K562 (cell line): ENCODE measurements at regions not wholly inside any gene's neighbourhood (a gene's known extent, or its start where the extent isn't known, plus 50 kb on each side); places are given as distances from the start of the nearest gene placed in this dataset.

Experiments used
- ATAC-seq: fragments of 200-7000 bp; cut with Tn5 transposase; 3 replicates; pipeline ENCODE4 v1.9.1; 2020; ENCODE audit warnings: moderate library complexity
- BruUV-seq: library from RNA; stranded (reverse); fragments of 400-500 nt; replicated peaks from 2 replicates; lab custom pipeline; 2021; lab: Mats Ljungman, UMichigan
- CTCF ChIA-PET: fragments of 300-600 bp; formaldehyde crosslinking; extraction: SDS; loops from one replicate; lab custom pipeline; 2021; ENCODE audit warnings: low intra/inter-chr PET ratio; lab: Yijun Ruan, JAX
- POLR2A ChIA-PET: fragments of 300-600, 350-650 bp; sonication (Branson Sonifier 250); formaldehyde crosslinking; extraction: SDS; loops from one replicate; lab custom pipeline; 2021; ENCODE audit warnings: antibody characterized with exemption, inconsistent platforms; lab: Yijun Ruan, JAX
- DNase-seq, 4 experiments: peaks; one replicate each; pipeline versions ENCODE4 v3.0.0 to v3.0.0-alpha.2; 2011 to 2018; ENCODE audit warnings: low spot score in 3 of 4, mixed read lengths in 3 of 4; ENCODE audit errors: extremely low read depth in 1 of 4
- FAIRE-seq: peaks from 2 replicates; lab custom pipeline; 2011; peaks lifted over from hg19 to GRCh38; lab: Jason Lieb, UNC
- H2AFZ ChIP-seq: 2 replicates; pipeline ENCODE4 v1.6.0; 2011; ENCODE audit warnings: low read depth, low read length, control low read depth, inconsistent platforms
- H3K27ac ChIP-seq: fragments of 200-600 bp; 3 replicates; pipeline ENCODE4 v1.8.0; 2011; ENCODE audit warnings: low read depth, mild to moderate bottlenecking, control low read depth, inconsistent platforms, low read length, moderate library complexity, mixed read lengths; ENCODE audit errors: extremely low read depth
- H3K27me3 ChIP-seq, 2 experiments: fragments of 300-600 bp in 1 of 2; 2 replicates in 1 of 2; 3 replicates in 1 of 2; pipeline versions ENCODE4 v1.6.0 to v1.8.0; 2011; ENCODE audit warnings: inconsistent platforms in 2 of 2, low read length in 2 of 2, mild to moderate bottlenecking in 1 of 2, mixed read lengths in 1 of 2, moderate library complexity in 1 of 2; ENCODE audit not compliant: control insufficient read depth in 2 of 2, insufficient read depth in 2 of 2
- H3K36me3 ChIP-seq: fragments of 300-600 bp; 3 replicates; pipeline ENCODE4 v1.8.0; 2011; ENCODE audit warnings: mild to moderate bottlenecking, low read length, inconsistent platforms; ENCODE audit not compliant: control insufficient read depth, insufficient read depth
- H3K4me1 ChIP-seq, 2 experiments: fragments of 200-600 bp in 1 of 2; replicated peaks in 1 of 2; 2 replicates in 1 of 2; 3 replicates in 1 of 2; pipeline versions ENCODE4 v1.5.1 to v1.8.0; 2011; ENCODE audit warnings: inconsistent platforms in 2 of 2, low read length in 2 of 2, mild to moderate bottlenecking in 1 of 2, mixed read lengths in 1 of 2, moderate library complexity in 1 of 2; ENCODE audit not compliant: control insufficient read depth in 2 of 2, insufficient read depth in 2 of 2
- H3K4me2 ChIP-seq: 2 replicates; pipeline ENCODE4 v1.6.1; 2011; ENCODE audit warnings: low read length, control low read depth, inconsistent platforms, mixed read lengths; ENCODE audit not compliant: insufficient read depth
- H3K4me3 ChIP-seq: fragments of 200-600 bp; sonication (generic), shearing (Covaris generic); 2 replicates; pipeline ENCODE4 v1.5.1; 2016; ENCODE audit warnings: control low read depth, inconsistent platforms
- H3K79me2 ChIP-seq: fragments of 200-600 bp; 3 replicates; pipeline ENCODE4 v1.8.0; 2011; ENCODE audit warnings: low read length, inconsistent platforms; ENCODE audit not compliant: control insufficient read depth, insufficient read depth
- H3K9ac ChIP-seq, 2 experiments: 2 replicates each; pipeline versions ENCODE4 v1.6.0 to v1.6.1; 2011; ENCODE audit warnings: low read depth in 2 of 2, low read length in 2 of 2, control low read depth in 1 of 2, inconsistent platforms in 1 of 2, mild to moderate bottlenecking in 1 of 2, mixed read lengths in 1 of 2; ENCODE audit not compliant: insufficient read depth in 1 of 2
- H3K9me1 ChIP-seq: one replicate; pipeline ENCODE4 v1.6.0; 2011; ENCODE audit warnings: inconsistent platforms, mild to moderate bottlenecking, low read length, moderate library complexity; ENCODE audit not compliant: control insufficient read depth, insufficient read depth
- H3K9me3 ChIP-seq: replicated peaks from 2 replicates; pipeline ENCODE4 v1.5.1; 2011; ENCODE audit warnings: low read depth, low read length, inconsistent platforms; ENCODE audit not compliant: control insufficient read depth, insufficient read depth
- H4K20me1 ChIP-seq: replicated peaks from 2 replicates; pipeline ENCODE4 v1.6.1; 2011; ENCODE audit warnings: low read length, inconsistent platforms, mixed read lengths; ENCODE audit not compliant: control insufficient read depth, insufficient read depth
- ARID2 ChIP-seq: fragments of 450-650 bp; IDR thresholded peaks from 2 replicates; pipeline ENCODE4 v1.6.1; 2017; ENCODE audit warnings: antibody characterized with exemption, mild to moderate bottlenecking
- E2F3 ChIP-seq: fragments of 250-450 bp; sonication (Bioruptor Pico); IDR thresholded peaks from 2 replicates; pipeline ENCODE4 v1.4.0; 2020; ENCODE audit warnings: mild to moderate bottlenecking
- EP400 ChIP-seq: fragments of 450-650 bp; IDR thresholded peaks from 2 replicates; pipeline ENCODE4 v1.6.1; 2017; ENCODE audit warnings: antibody characterized with exemption, mild to moderate bottlenecking, moderate library complexity
- HMG20B ChIP-seq: fragments of 250-450 bp; sonication (Bioruptor Pico); IDR thresholded peaks from 2 replicates; pipeline ENCODE4 v1.5.0; 2021; ENCODE audit warnings: mild to moderate bottlenecking
- NEUROD1 ChIP-seq: fragments of 150-350 bp; IDR thresholded peaks from 2 replicates; pipeline ENCODE4 v1.6.1; 2014; ENCODE audit warnings: borderline replicate concordance, low read length, low read depth; ENCODE audit not compliant: partially characterized antibody
- ZNF707 ChIP-seq: fragments of 250-450 bp; sonication (Bioruptor Pico); conservative IDR thresholded peaks from 2 replicates; pipeline ENCODE4 v1.8.0; 2022; ENCODE audit warnings: inconsistent platforms, mild to moderate bottlenecking, moderate library complexity
- ZZZ3 ChIP-seq: fragments of 450-650 bp; IDR thresholded peaks from 2 replicates; pipeline ENCODE4 v1.6.1; 2016; ENCODE audit warnings: antibody characterized with exemption, mild to moderate bottlenecking, moderate library complexity
- WGBS: fragments of 100-300 bp; shearing (Covaris generic); methylation state at CpG from one replicate; pipeline ENCODE4 v1.1.6; 2016; ENCODE audit warnings: low coverage, mixed read lengths; ENCODE audit not compliant: insufficient coverage; ENCODE audit errors: missing lambda C conversion rate; 5-methylcytosine and 5-hydroxymethylcytosine counted together
- in situ Hi-C: fragments of 300-500 bp; cut with MboI; formaldehyde crosslinking; loops from 4 replicates; pipeline ENCODE4 v1.15.0; 2018; ENCODE audit warnings: inconsistent platforms, mixed read lengths
- intact Hi-C: fragments of 100-400 bp; cut with micrococcal nuclease; formaldehyde crosslinking; loops from 2 replicates; pipeline ENCODE4 v1.14.2; 2022
- TF ChIP-seq, protein P1 (sequence below): sonication (generic); formaldehyde crosslinking; IDR thresholded peaks from 2 replicates; pipeline ENCODE4 v1.8.0; 2022; ENCODE audit warnings: mild to moderate bottlenecking, missing genetic modification reagents
- TF ChIP-seq, protein P2 (sequence below): sonication (generic); formaldehyde crosslinking; IDR thresholded peaks from 2 replicates; pipeline ENCODE4 v1.8.0; 2022; ENCODE audit warnings: mild to moderate bottlenecking, missing genetic modification reagents

DNA sequence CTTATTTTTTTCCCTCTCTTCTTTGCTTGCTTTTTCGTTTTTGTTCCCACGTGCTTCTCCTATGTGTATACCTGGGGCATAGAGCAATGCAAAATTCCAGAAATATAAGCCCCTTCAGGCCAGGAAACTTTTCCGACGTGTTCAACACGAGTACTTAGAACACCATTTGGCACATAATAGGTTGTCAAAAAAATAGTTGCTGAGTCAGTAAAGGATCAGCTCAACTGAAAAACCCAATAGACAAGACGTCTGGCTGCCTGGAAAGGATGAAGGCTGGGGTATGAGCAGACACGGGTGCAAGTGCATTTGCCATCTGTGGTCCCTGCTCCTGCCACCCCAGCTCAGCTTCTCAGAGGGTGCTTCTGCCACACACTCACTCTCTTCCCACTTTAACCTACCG is 823.0 kb upstream of the SOX11 start:
- Histone ChIP-seq H3K27ac (no peak overlapping the region), H2AFZ (no peak overlapping the region), H3K4me1 (no peaks in the 10 kb centered on the region), H3K36me3 (no peaks in the 10 kb centered on the region), H3K4me2 (no peak overlapping the region), H3K4me3 (no peak overlapping the region), H3K9ac (no peak overlapping the region), H4K20me1 (no peaks in the 10 kb centered on the region), H3K27me3 (no peaks in the 10 kb centered on the region), H3K9me3 (no peaks in the 10 kb centered on the region; the same call in 1 of the 2 replicates), H3K9me1 (no peaks in the 10 kb centered on the region), H3K79me2 (no peaks in the 10 kb centered on the region)
- no peak for ATAC-seq
- WGBS = under 1% methylated on average over 8 of the region's 8 CpGs
- BruUV-seq = no TSS peak
- no peak for DNase-seq
- intact Hi-C loops = no loop called here
- in situ Hi-C loops = no loop called here
- no peak for TF ChIP-seq E2F3 (CRISPR knock-in tag)
- no peak for TF ChIP-seq ARID2
- TF ChIP-seq NEUROD1 = no peak
- ChIA-PET POLR2A (no interaction called here), CTCF (no interaction called here)
- no peak for FAIRE-seq

DNA sequence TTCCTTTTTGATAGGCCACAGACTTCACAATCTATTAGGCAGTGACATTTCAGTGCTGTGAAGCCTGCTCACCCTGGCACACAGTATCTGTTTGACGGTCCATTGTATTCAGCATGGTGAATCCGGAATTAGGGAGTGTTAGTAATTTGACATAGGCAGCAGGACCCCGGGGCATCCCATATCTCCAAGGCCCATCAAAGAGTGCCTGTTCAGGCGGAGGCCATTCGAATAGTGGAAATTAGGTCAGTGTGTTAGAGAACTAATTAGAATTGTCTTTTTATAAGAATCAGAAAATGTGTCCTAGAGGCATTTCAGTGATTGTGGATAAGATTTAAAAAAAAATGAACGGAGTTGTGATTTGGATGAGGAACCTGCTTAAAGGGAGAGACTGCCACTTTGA is 818.8 kb upstream of the SOX11 start:
- DNase-seq = no peak
- in situ Hi-C loops = no loop called here
- no peak for FAIRE-seq
- CTCF ChIA-PET = no interaction called here
- Histone ChIP-seq H4K20me1 (no peaks in the 10 kb centered on the region), H3K36me3 (no peaks in the 10 kb centered on the region), H3K9me3 (no peaks in the 10 kb centered on the region; the same call in 1 of the 2 replicates), H3K9me1 (no peaks in the 10 kb centered on the region)
- TF ChIP-seq, protein P1, sequence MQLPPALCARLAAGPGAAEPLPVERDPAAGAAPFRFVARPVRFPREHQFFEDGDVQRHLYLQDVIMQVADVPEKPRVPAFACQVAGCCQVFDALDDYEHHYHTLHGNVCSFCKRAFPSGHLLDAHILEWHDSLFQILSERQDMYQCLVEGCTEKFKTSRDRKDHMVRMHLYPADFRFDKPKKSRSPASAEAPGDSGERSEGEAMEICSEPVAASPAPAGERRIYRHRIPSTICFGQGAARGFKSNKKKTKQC (CRISPR knock-in tag) = no peak
- TF ChIP-seq HMG20B (CRISPR knock-in tag) (no peak), ZNF707 (CRISPR knock-in tag) (no peak), EP400 (no peak), ZZZ3 (no peak)
- TF ChIP-seq, protein P2, sequence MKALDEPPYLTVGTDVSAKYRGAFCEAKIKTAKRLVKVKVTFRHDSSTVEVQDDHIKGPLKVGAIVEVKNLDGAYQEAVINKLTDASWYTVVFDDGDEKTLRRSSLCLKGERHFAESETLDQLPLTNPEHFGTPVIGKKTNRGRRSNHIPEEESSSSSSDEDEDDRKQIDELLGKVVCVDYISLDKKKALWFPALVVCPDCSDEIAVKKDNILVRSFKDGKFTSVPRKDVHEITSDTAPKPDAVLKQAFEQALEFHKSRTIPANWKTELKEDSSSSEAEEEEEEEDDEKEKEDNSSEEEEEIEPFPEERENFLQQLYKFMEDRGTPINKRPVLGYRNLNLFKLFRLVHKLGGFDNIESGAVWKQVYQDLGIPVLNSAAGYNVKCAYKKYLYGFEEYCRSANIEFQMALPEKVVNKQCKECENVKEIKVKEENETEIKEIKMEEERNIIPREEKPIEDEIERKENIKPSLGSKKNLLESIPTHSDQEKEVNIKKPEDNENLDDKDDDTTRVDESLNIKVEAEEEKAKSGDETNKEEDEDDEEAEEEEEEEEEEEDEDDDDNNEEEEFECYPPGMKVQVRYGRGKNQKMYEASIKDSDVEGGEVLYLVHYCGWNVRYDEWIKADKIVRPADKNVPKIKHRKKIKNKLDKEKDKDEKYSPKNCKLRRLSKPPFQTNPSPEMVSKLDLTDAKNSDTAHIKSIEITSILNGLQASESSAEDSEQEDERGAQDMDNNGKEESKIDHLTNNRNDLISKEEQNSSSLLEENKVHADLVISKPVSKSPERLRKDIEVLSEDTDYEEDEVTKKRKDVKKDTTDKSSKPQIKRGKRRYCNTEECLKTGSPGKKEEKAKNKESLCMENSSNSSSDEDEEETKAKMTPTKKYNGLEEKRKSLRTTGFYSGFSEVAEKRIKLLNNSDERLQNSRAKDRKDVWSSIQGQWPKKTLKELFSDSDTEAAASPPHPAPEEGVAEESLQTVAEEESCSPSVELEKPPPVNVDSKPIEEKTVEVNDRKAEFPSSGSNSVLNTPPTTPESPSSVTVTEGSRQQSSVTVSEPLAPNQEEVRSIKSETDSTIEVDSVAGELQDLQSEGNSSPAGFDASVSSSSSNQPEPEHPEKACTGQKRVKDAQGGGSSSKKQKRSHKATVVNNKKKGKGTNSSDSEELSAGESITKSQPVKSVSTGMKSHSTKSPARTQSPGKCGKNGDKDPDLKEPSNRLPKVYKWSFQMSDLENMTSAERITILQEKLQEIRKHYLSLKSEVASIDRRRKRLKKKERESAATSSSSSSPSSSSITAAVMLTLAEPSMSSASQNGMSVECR (CRISPR knock-in tag) = no peak
- TF ChIP-seq, all 486 proteins: peak for 0
- Histone ChIP-seq H3K4me2 (no peak overlapping the region), H3K27me3 (no peaks in the 10 kb centered on the region), H3K4me3 (no peak overlapping the region), H3K4me1 (no peaks in the 10 kb centered on the region), H3K27ac (no peak overlapping the region), H2AFZ (no peak overlapping the region), H3K79me2 (no peaks in the 10 kb centered on the region), H3K9ac (no peak overlapping the region)
- intact Hi-C loops = no loop called here
- POLR2A ChIA-PET = no interaction called here
- BruUV-seq = no TSS peak
- 1% methylated on average over 6 of the region's 6 CpGs for WGBS
- ATAC-seq = no peak
